ENCODE measurements at regions not wholly inside any gene's neighbourhood (a gene's known extent, or its start where the extent isn't known, plus 50 kb on each side); places are given as distances from the start of the nearest gene placed in this dataset.

DNA sequence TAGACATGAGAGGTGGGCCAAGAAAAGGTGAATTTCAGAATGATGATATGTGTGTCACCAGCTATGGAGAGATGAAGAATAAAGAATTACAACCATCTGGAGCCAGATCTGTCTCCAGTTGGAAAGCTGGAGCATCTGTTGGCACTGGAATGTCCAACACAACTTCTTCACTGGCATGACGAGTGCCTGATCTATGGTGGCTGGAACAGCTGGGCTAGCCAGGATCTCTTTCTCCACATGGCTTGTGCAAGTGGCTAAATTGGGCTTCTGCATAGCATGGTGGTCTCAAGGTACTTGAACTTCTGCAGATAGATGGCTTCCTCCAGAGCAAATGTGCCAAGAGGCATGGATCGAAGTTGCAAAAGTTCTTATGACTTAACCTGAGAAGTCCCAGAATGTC, 256.1 kb upstream of the NCAM1 start (continued):
- TF ChIP-seq JUN (IDR thresholded peaks at IDR 0.05; ENCODE audit: low read depth, low read length) (no peak), ZNF274 (IDR thresholded peaks at IDR 0.05; ENCODE audit: borderline replicate concordance, extremely low read depth, low read length) (no peak)
- TF ChIP-seq, protein P1, sequence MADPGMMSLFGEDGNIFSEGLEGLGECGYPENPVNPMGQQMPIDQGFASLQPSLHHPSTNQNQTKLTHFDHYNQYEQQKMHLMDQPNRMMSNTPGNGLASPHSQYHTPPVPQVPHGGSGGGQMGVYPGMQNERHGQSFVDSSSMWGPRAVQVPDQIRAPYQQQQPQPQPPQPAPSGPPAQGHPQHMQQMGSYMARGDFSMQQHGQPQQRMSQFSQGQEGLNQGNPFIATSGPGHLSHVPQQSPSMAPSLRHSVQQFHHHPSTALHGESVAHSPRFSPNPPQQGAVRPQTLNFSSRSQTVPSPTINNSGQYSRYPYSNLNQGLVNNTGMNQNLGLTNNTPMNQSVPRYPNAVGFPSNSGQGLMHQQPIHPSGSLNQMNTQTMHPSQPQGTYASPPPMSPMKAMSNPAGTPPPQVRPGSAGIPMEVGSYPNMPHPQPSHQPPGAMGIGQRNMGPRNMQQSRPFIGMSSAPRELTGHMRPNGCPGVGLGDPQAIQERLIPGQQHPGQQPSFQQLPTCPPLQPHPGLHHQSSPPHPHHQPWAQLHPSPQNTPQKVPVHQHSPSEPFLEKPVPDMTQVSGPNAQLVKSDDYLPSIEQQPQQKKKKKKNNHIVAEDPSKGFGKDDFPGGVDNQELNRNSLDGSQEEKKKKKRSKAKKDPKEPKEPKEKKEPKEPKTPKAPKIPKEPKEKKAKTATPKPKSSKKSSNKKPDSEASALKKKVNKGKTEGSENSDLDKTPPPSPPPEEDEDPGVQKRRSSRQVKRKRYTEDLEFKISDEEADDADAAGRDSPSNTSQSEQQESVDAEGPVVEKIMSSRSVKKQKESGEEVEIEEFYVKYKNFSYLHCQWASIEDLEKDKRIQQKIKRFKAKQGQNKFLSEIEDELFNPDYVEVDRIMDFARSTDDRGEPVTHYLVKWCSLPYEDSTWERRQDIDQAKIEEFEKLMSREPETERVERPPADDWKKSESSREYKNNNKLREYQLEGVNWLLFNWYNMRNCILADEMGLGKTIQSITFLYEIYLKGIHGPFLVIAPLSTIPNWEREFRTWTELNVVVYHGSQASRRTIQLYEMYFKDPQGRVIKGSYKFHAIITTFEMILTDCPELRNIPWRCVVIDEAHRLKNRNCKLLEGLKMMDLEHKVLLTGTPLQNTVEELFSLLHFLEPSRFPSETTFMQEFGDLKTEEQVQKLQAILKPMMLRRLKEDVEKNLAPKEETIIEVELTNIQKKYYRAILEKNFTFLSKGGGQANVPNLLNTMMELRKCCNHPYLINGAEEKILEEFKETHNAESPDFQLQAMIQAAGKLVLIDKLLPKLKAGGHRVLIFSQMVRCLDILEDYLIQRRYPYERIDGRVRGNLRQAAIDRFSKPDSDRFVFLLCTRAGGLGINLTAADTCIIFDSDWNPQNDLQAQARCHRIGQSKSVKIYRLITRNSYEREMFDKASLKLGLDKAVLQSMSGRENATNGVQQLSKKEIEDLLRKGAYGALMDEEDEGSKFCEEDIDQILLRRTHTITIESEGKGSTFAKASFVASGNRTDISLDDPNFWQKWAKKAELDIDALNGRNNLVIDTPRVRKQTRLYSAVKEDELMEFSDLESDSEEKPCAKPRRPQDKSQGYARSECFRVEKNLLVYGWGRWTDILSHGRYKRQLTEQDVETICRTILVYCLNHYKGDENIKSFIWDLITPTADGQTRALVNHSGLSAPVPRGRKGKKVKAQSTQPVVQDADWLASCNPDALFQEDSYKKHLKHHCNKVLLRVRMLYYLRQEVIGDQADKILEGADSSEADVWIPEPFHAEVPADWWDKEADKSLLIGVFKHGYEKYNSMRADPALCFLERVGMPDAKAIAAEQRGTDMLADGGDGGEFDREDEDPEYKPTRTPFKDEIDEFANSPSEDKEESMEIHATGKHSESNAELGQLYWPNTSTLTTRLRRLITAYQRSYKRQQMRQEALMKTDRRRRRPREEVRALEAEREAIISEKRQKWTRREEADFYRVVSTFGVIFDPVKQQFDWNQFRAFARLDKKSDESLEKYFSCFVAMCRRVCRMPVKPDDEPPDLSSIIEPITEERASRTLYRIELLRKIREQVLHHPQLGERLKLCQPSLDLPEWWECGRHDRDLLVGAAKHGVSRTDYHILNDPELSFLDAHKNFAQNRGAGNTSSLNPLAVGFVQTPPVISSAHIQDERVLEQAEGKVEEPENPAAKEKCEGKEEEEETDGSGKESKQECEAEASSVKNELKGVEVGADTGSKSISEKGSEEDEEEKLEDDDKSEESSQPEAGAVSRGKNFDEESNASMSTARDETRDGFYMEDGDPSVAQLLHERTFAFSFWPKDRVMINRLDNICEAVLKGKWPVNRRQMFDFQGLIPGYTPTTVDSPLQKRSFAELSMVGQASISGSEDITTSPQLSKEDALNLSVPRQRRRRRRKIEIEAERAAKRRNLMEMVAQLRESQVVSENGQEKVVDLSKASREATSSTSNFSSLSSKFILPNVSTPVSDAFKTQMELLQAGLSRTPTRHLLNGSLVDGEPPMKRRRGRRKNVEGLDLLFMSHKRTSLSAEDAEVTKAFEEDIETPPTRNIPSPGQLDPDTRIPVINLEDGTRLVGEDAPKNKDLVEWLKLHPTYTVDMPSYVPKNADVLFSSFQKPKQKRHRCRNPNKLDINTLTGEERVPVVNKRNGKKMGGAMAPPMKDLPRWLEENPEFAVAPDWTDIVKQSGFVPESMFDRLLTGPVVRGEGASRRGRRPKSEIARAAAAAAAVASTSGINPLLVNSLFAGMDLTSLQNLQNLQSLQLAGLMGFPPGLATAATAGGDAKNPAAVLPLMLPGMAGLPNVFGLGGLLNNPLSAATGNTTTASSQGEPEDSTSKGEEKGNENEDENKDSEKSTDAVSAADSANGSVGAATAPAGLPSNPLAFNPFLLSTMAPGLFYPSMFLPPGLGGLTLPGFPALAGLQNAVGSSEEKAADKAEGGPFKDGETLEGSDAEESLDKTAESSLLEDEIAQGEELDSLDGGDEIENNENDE (IDR thresholded peaks at IDR 0.05; ENCODE audit: insufficient replicate concordance, low read length): no peak

All from H1 (cell line).